GM18508 (cell line): ENCODE measurements at regions not wholly inside any gene's neighbourhood (a gene's known extent, or its start where the extent isn't known, plus 50 kb on each side); places are given as distances from the start of the nearest gene placed in this dataset.
"Not testable (repeated sequence)": the region's sequence is repeated elsewhere in the genome, so short reads cannot be mapped to it uniquely, and the experiment has no call there.

Source experiments
- ATAC-seq: cut with Tn5 transposase; IDR thresholded peaks from one replicate; pipeline ENCODE4 v1.9.1; 2021; ENCODE audit warnings: moderate number of reproducible peaks; ENCODE audit not compliant: insufficient read depth, unreplicated experiment

GRCh38 chr7:79668292-79668691 is 214.8 kb upstream of the MAGI2 start:
- no peak for ATAC-seq

GRCh38 chr7:79666472-79666871 is 213.0 kb upstream of the MAGI2 start:
- no peak for ATAC-seq

- ATAC-seq: no peak
These were observed 211.6 kb upstream of the MAGI2 start for GRCh38 chr7:79664884-79665676.

- ATAC-seq: no peak
These were observed 204.8 kb upstream of the MAGI2 start for GRCh38 chr7:79658304-79658703.

- ATAC-seq: no peak
These were observed 199.7 kb upstream of the MAGI2 start for GRCh38 chr7:79653136-79653631.

GRCh38 chr7:79652619-79653018 is 199.2 kb upstream of the MAGI2 start:
- no peak for ATAC-seq

GRCh38 chr7:79647711-79648110 is 194.2 kb upstream of the MAGI2 start:
- ATAC-seq: no peak

GRCh38 chr7:79646278-79646677 is 192.8 kb upstream of the MAGI2 start:
- no peak for ATAC-seq

GRCh38 chr7:79636849-79637248 is 183.4 kb upstream of the MAGI2 start:
- ATAC-seq: no peak

- not testable (repeated sequence) for ATAC-seq
These were observed 172.5 kb upstream of the MAGI2 start for GRCh38 chr7:79625921-79626320.

GRCh38 chr7:79624336-79624735 is 170.9 kb upstream of the MAGI2 start:
- no peak for ATAC-seq

GRCh38 chr7:79622781-79623180 is 169.3 kb upstream of the MAGI2 start:
- ATAC-seq: no peak

- no peak for ATAC-seq
These were observed 166.8 kb upstream of the MAGI2 start for GRCh38 chr7:79620291-79620690.

- no peak for ATAC-seq
These were observed 165.7 kb upstream of the MAGI2 start for GRCh38 chr7:79619216-79619615.

- no peak for ATAC-seq
These were observed 162.6 kb upstream of the MAGI2 start for GRCh38 chr7:79615871-79616640.

- ATAC-seq: no peak
These were observed 162.0 kb upstream of the MAGI2 start for GRCh38 chr7:79615466-79615865.

GRCh38 chr7:79612903-79613302 is 159.4 kb upstream of the MAGI2 start:
- ATAC-seq: no peak

- ATAC-seq: no peak
These were observed 158.6 kb upstream of the MAGI2 start for GRCh38 chr7:79612022-79612421.

- ATAC-seq: no peak
These were observed 157.4 kb upstream of the MAGI2 start for GRCh38 chr7:79610748-79611304.

- ATAC-seq: no peak
These were observed 156.8 kb upstream of the MAGI2 start for GRCh38 chr7:79610313-79610712.

- no peak for ATAC-seq
These were observed 154.5 kb upstream of the MAGI2 start for GRCh38 chr7:79608005-79608404.
